ENCODE measurements at regions not wholly inside any gene's neighbourhood (a gene's known extent, or its start where the extent isn't known, plus 50 kb on each side); places are given as distances from the start of the nearest gene placed in this dataset.

GRCh38 chr3:94221829-94222228 is 159.0 kb downstream of the NSUN3 start:
- TF ChIP-seq CTCF (IDR thresholded peaks at IDR 0.05): no peak
- TF ChIP-seq POLR2A (IDR thresholded peaks at IDR 0.05): no peak
